GM12892 (cell line): ENCODE measurements at regions not wholly inside any gene's neighbourhood (a gene's known extent, or its start where the extent isn't known, plus 50 kb on each side); places are given as distances from the start of the nearest gene placed in this dataset.
"Not testable (repeated sequence)": the region's sequence is repeated elsewhere in the genome, so short reads cannot be mapped to it uniquely, and the experiment has no call there.

Experiments
- DNase-seq: peaks from one replicate; pipeline ENCODE4 v3.0.0; 2011; ENCODE audit not compliant: insufficient read length
- FAIRE-seq: peaks from 2 replicates; lab custom pipeline; 2011; peaks lifted over from hg19 to GRCh38; lab: Jason Lieb, UNC
- POLR2A ChIP-seq: IDR thresholded peaks from 2 replicates; pipeline ENCODE4 v1.6.1; 2011; ENCODE audit warnings: low read depth, low read length, control low read depth
- POLR2AphosphoS5 ChIP-seq: IDR thresholded peaks from 2 replicates; pipeline ENCODE4 v1.6.1; 2011; ENCODE audit warnings: low read depth, low read length, control low read depth
- TAF1 ChIP-seq: IDR thresholded peaks from 2 replicates; pipeline ENCODE4 v1.6.1; 2011; ENCODE audit warnings: low read depth, mild to moderate bottlenecking, control low read depth, low read length, borderline replicate concordance

GRCh38 chr9:40925149-40925548 is 203.3 kb downstream of the FOXD4L6 start:
- no peak for DNase-seq
- FAIRE-seq = no peak
- TF ChIP-seq TAF1 (no peak), POLR2AphosphoS5 (no peak), POLR2A (no peak)

- not testable (repeated sequence) for DNase-seq, FAIRE-seq
These were observed 212.1 kb downstream of the FOXD4L6 start for GRCh38 chr9:40916399-40916783.

- not testable (repeated sequence) for DNase-seq, FAIRE-seq
These were observed 212.7 kb downstream of the FOXD4L6 start for GRCh38 chr9:40915660-40916398.

- no peak for FAIRE-seq
- TF ChIP-seq POLR2A (no peak), TAF1 (no peak), POLR2AphosphoS5 (no peak)
- DNase-seq = no peak
These were observed 213.5 kb downstream of the FOXD4L6 start for GRCh38 chr9:40914772-40915659.

GRCh38 chr9:40913928-40914673 is 214.4 kb downstream of the FOXD4L6 start:
- FAIRE-seq (no peak), DNase-seq (no peak)
- TF ChIP-seq POLR2A (no peak), TAF1 (no peak), POLR2AphosphoS5 (no peak)

- no peak for DNase-seq
- TF ChIP-seq POLR2AphosphoS5 (no peak), TAF1 (no peak), POLR2A (no peak)
- FAIRE-seq = no peak
These were observed 215.3 kb downstream of the FOXD4L6 start for GRCh38 chr9:40913096-40913719.

GRCh38 chr9:40912679-40913078 is 215.8 kb downstream of the FOXD4L6 start:
- DNase-seq, FAIRE-seq: not testable (repeated sequence)

GRCh38 chr9:40911647-40912046 is 216.8 kb downstream of the FOXD4L6 start:
- DNase-seq (no peak), FAIRE-seq (no peak)
- TF ChIP-seq POLR2A (no peak), TAF1 (no peak), POLR2AphosphoS5 (no peak)

GRCh38 chr9:40910995-40911394 is 217.5 kb downstream of the FOXD4L6 start:
- FAIRE-seq, DNase-seq: not testable (repeated sequence)

GRCh38 chr9:40909821-40910220 is 218.7 kb downstream of the FOXD4L6 start:
- TF ChIP-seq POLR2AphosphoS5 = no peak
- TF ChIP-seq POLR2A = no peak
- FAIRE-seq (no peak), DNase-seq (no peak)

- not testable (repeated sequence) for DNase-seq, FAIRE-seq
These were observed 219.4 kb downstream of the FOXD4L6 start for GRCh38 chr9:40909111-40909510.
